Left lung (tissue), 4 donors: ENCODE measurements at regions not wholly inside any gene's neighbourhood (a gene's known extent, or its start where the extent isn't known, plus 50 kb on each side); places are given as distances from the start of the nearest gene placed in this dataset.

Source experiments
- ATAC-seq: fragments of 200-7000 bp; cut with Tn5 transposase; one replicate; pipeline ENCODE4 v1.9.1; 2020; ENCODE audit warnings: moderate library complexity
- DNase-seq, 4 donors: peaks; one replicate each; pipeline ENCODE4 v3.0.0-alpha.2; 2013 to 2020
- H3K27ac ChIP-seq, 2 donors: fragments of 200-600 bp; sonication (generic) in 1 of 2; one replicate each; pipeline versions ENCODE4 v1.5.0 to v1.8.0; 2020 to 2021
- H3K27me3 ChIP-seq, 2 donors: fragments of 200-600 bp; sonication (generic) in 1 of 2; one replicate each; pipeline versions ENCODE4 v1.5.0 to v1.8.0; 2020 to 2021
- H3K36me3 ChIP-seq, 2 donors: fragments of 200-600 bp; sonication (generic) in 1 of 2; one replicate each; pipeline versions ENCODE4 v1.5.0 to v1.8.0; 2020 to 2021
- H3K4me1 ChIP-seq, 2 donors: fragments of 200-600 bp; one replicate each; pipeline ENCODE4 v1.8.0; 2021
- H3K4me3 ChIP-seq, 2 donors: fragments of 200-600 bp; sonication (generic) in 1 of 2; one replicate each; pipeline versions ENCODE4 v1.5.0 to v1.8.0; 2020 to 2021; ENCODE audit warnings: mild to moderate bottlenecking in 1 of 2
- H3K9me3 ChIP-seq, 2 donors: fragments of 200-600 bp; sonication (generic) in 1 of 2; one replicate each; pipeline versions ENCODE4 v1.5.0 to v1.8.0; 2020 to 2021
- intact Hi-C, 2 donors: fragments of 100-400 bp; cut with DNase I; formaldehyde crosslinking; loops; one replicate each; pipeline versions ENCODE4 v1.11.2 to v1.14.2; 2022
- TF ChIP-seq, protein P1 (sequence below), 2 donors: fragments of 200-600 bp; sonication (generic) in 1 of 2; IDR thresholded peaks; one replicate each; pipeline versions ENCODE4 v1.5.0 to v1.8.0; 2021; ENCODE audit warnings: antibody characterized with exemption in 2 of 2
- donor health status: DM: no; HTN: yes; CAD: no.
- donor health status: DM: no; HTN: no; CAD: no.

DNA sequence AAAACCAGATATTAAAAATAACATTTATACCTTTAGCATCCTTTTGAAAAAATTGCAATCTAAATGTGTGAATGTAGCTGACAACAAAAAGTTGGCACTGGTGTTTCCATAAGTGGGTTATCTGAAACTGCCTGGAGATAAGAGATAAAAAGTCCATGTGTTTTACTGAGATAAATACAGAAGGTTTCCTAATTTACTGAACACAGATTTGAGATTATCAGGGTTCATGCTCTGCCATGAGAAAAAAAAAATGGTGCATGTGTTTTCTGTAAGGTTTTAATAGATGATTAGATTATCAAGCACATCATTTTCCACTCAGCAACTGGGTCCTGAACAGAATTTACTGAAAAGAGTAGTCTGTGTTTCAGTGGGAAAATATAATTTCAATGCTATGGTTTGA lies 326.2 kb upstream of the SLIT2 start:
- Histone ChIP-seq H3K27ac (no peak overlapping the region), H3K4me1 (no peaks in the 10 kb centered on the region), H3K36me3 (no peaks in the 10 kb centered on the region), H3K9me3 (peaks cover 0 to 3% of the 10 kb centered on the region in 2 donors), H3K27me3 (no peaks in the 10 kb centered on the region), H3K4me3 (no peak overlapping the region)
- TF ChIP-seq, protein P1, sequence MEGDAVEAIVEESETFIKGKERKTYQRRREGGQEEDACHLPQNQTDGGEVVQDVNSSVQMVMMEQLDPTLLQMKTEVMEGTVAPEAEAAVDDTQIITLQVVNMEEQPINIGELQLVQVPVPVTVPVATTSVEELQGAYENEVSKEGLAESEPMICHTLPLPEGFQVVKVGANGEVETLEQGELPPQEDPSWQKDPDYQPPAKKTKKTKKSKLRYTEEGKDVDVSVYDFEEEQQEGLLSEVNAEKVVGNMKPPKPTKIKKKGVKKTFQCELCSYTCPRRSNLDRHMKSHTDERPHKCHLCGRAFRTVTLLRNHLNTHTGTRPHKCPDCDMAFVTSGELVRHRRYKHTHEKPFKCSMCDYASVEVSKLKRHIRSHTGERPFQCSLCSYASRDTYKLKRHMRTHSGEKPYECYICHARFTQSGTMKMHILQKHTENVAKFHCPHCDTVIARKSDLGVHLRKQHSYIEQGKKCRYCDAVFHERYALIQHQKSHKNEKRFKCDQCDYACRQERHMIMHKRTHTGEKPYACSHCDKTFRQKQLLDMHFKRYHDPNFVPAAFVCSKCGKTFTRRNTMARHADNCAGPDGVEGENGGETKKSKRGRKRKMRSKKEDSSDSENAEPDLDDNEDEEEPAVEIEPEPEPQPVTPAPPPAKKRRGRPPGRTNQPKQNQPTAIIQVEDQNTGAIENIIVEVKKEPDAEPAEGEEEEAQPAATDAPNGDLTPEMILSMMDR (IDR thresholded peaks at IDR 0.05): no peak
- no peak for ATAC-seq
- DNase-seq: no peak
- intact Hi-C loops: no loop called here

DNA sequence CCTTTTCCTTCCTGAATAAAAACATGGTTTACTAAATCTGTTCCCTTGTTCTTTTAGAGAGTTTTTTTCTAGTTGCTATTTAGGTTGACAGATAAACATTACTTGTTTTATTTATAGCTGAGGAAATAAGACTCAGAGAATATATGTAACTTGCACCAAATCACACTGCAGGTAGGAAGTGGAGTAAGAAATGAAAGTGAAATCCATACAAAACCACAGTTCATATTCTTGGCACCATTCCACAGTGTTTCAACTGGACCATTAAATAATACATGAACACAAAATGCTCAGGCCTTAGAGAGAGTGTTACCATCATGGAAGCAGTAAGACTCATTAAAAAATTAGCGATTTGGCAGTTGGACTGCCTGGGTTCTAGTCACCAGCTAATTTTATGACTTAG lies 326.9 kb upstream of the SLIT2 start:
- peaks cover 0 to 8% of the 10 kb centered on the region in 2 donors for H3K9me3 ChIP-seq
- H3K4me3 ChIP-seq: no peak overlapping the region
- DNase-seq (no peak), ATAC-seq (no peak)
- no peaks in the 10 kb centered on the region for H3K36me3 ChIP-seq
- TF ChIP-seq, protein P1 (IDR thresholded peaks at IDR 0.05): no peak
- intact Hi-C loops: no loop called here
- no peak overlapping the region for H3K27ac ChIP-seq
- H3K27me3 ChIP-seq: no peaks in the 10 kb centered on the region
- H3K4me1 ChIP-seq: no peaks in the 10 kb centered on the region

DNA sequence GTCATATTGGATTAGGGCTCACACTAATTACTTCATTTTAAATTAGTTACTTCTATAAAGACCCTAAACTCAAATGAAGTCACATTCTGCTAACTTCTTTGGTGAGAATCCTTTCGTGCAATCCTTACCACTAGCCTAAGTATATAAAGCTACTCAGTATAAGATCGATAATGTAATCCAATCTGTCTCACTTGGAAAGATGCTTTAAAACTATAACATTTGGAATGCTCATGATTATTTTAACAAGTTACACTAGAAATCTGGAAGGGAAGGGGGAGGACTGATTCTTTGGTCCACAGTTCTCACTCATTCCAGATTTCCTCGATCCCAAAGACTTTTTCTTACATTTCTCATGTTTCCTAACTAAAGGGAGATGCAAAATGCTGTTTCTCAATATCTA lies 336.4 kb upstream of the SLIT2 start:
- H3K36me3 ChIP-seq: no peaks in the 10 kb centered on the region
- no peak for DNase-seq

DNA sequence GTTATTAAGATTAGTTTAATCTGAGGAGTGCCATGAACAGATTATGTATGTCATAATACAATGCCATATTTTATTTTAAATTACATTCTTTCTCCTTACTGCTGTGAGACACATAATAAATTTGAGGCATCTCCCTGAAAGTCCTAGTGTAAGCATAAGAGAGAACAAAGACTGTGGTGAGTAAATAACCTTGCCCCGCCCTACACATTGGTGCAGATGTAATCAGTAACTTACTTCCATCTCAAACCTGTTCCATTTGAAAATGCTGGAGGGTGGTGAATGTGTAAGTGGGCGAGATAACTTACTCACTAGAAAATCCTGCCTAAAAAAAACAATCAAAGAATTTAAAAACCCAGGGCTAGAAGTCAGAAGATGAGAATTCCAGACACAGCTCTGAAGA lies 338.1 kb upstream of the SLIT2 start:
- peaks cover 0 to 8% of the 10 kb centered on the region in 2 donors for H3K9me3 ChIP-seq
- TF ChIP-seq, protein P1 (IDR thresholded peaks at IDR 0.05): no peak
- DNase-seq (no peak), ATAC-seq (no peak)
- no peaks in the 10 kb centered on the region for H3K4me1 ChIP-seq
- intact Hi-C loops: no loop called here
- H3K36me3 ChIP-seq: no peaks in the 10 kb centered on the region
- no peaks in the 10 kb centered on the region for H3K27me3 ChIP-seq
- no peak overlapping the region for H3K4me3 ChIP-seq
- H3K27ac ChIP-seq: no peak overlapping the region

More for the DNA sequence above, 336.4 kb upstream of the SLIT2 start:
- Histone ChIP-seq H3K9me3 (peaks cover 0 to 11% of the 10 kb centered on the region in 2 donors), H3K27ac (no peak overlapping the region), H3K27me3 (no peaks in the 10 kb centered on the region), H3K4me3 (no peak overlapping the region), H3K4me1 (no peaks in the 10 kb centered on the region)
- intact Hi-C loops: no loop called here
- TF ChIP-seq, protein P1 (IDR thresholded peaks at IDR 0.05): no peak
- no peak for ATAC-seq

DNA sequence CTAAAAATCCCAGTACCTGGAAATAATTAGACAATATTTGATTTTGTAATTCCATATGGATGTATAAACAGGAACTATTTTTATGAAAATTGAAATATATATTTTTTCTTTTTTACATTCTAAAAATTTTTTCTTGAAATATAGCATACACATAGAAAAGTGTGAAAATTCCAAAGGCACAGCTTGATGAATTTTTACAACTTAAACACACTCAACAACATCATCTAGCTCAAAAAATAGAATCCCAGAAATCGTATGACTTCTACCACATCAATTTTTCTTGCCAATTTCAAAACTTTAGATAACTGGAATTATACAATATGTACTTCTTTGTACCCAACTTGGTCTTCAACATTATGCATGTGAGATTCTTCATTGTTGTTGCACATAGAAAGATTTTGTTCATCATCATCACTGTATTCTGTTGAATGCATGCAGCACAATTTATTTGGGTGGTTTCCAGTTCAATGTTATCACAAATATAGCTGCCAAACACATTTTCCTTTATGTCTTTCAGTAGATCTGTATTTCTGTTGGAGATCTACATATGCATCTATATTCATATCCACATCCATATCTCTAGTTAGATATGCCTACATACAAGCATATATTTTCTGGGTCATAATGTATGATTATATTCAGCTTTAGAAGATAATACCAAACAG lies 340.7 kb upstream of the SLIT2 start:
- Histone ChIP-seq H3K27me3 (no peaks in the 10 kb centered on the region), H3K9me3 (peaks cover 0 to 4% of the 10 kb centered on the region in 2 donors), H3K27ac (no peak overlapping the region), H3K4me3 (no peak overlapping the region), H3K36me3 (no peaks in the 10 kb centered on the region), H3K4me1 (no peaks in the 10 kb centered on the region)
- intact Hi-C loops: no loop called here
- TF ChIP-seq, protein P1 (IDR thresholded peaks at IDR 0.05): no peak
- no peak for ATAC-seq
- DNase-seq: no peak
